Mesendoderm (in vitro differentiated cells): ENCODE measurements at regions not wholly inside any gene's neighbourhood (a gene's known extent, or its start where the extent isn't known, plus 50 kb on each side); places are given as distances from the start of the nearest gene placed in this dataset.
A peak's percentile ranks its signal among the peaks of the same experiment; 100 is the strongest.

ENCODE experiments used
- DNase-seq: peaks from one replicate; pipeline ENCODE4 v3.0.0; 2013
- H2AK5ac ChIP-seq: 2 replicates; pipeline ENCODE4 v1.6.1; 2013; ENCODE audit warnings: low read length, inconsistent platforms
- H2BK120ac ChIP-seq: 2 replicates; pipeline ENCODE4 v1.6.1; 2013; ENCODE audit warnings: low read depth, mild to moderate bottlenecking, low read length, moderate library complexity, mixed read lengths
- H2BK15ac ChIP-seq: replicated peaks from 2 replicates; pipeline ENCODE4 v1.6.1; 2013; ENCODE audit warnings: low read depth, mild to moderate bottlenecking, moderate library complexity
- H2BK5ac ChIP-seq: 2 replicates; pipeline ENCODE4 v1.6.1; 2013; ENCODE audit warnings: low read length, inconsistent platforms
- H3K18ac ChIP-seq: 2 replicates; pipeline ENCODE4 v1.6.1; 2013; ENCODE audit warnings: mild to moderate bottlenecking, low read length, mixed read lengths
- H3K23ac ChIP-seq: one replicate; pipeline ENCODE4 v1.6.1; 2013; ENCODE audit warnings: low read length
- H3K27ac ChIP-seq: 2 replicates; pipeline ENCODE4 v1.5.1; 2013; ENCODE audit warnings: low read depth, mild to moderate bottlenecking, inconsistent platforms, low read length, moderate library complexity
- H3K27me3 ChIP-seq: 2 replicates; pipeline ENCODE4 v1.6.1; 2013; ENCODE audit warnings: low read length, control low read depth, mild to moderate bottlenecking, inconsistent platforms; ENCODE audit not compliant: insufficient read depth, poor library complexity
- H3K36me3 ChIP-seq: 2 replicates; pipeline ENCODE4 v1.6.1; 2013; ENCODE audit warnings: low read length, inconsistent platforms; ENCODE audit not compliant: control insufficient read depth, insufficient read depth
- H3K4ac ChIP-seq: one replicate; pipeline ENCODE4 v1.6.1; 2013; ENCODE audit warnings: low read depth, mild to moderate bottlenecking, low read length, moderate library complexity
- H3K4me1 ChIP-seq: 2 replicates; pipeline ENCODE4 v1.6.1; 2013; ENCODE audit warnings: low read depth, low read length, inconsistent platforms; ENCODE audit not compliant: control insufficient read depth
- H3K4me2 ChIP-seq: 2 replicates; pipeline ENCODE4 v1.6.1; 2013; ENCODE audit warnings: low read length
- H3K4me3 ChIP-seq: 2 replicates; pipeline ENCODE4 v1.5.1; 2013; ENCODE audit warnings: mild to moderate bottlenecking, low read length
- H3K56ac ChIP-seq: one replicate; pipeline ENCODE4 v1.6.1; 2013; ENCODE audit warnings: low read length
- H3K79me1 ChIP-seq: 2 replicates; pipeline ENCODE4 v1.6.1; 2013; ENCODE audit warnings: low read length, inconsistent platforms
- H3K79me2 ChIP-seq: 2 replicates; pipeline ENCODE4 v1.6.1; 2013; ENCODE audit warnings: mild to moderate bottlenecking, low read length; ENCODE audit not compliant: control insufficient read depth, insufficient read depth
- H3K9ac ChIP-seq: 2 replicates; pipeline ENCODE4 v1.6.1; 2013; ENCODE audit warnings: low read length, inconsistent platforms
- H4K5ac ChIP-seq: one replicate; pipeline ENCODE4 v1.6.1; 2013; ENCODE audit warnings: low read length
- H4K8ac ChIP-seq: one replicate; pipeline ENCODE4 v1.6.1; 2013; ENCODE audit warnings: low read depth, mild to moderate bottlenecking, control low read depth, low read length, moderate library complexity
- WGBS: extraction: QIAGEN DNeasy Blood & Tissue Kit; methylation state at CpG from one replicate; pipeline ENCODE4 v1.1.7; 2013; ENCODE audit warnings: low lambda C conversion rate, missing lambda C conversion rate; ENCODE audit not compliant: insufficient coverage; ENCODE audit errors: extremely low coverage; 5-methylcytosine and 5-hydroxymethylcytosine counted together

- Histone ChIP-seq H3K23ac (no peak overlapping the region), H3K4me3 (no peak overlapping the region), H3K4ac (no peak overlapping the region), H3K36me3 (no peaks in the 10 kb centered on the region), H3K4me2 (no peak overlapping the region), H3K18ac (no peak overlapping the region), H2AK5ac (no peak overlapping the region), H3K79me2 (no peaks in the 10 kb centered on the region), H2BK5ac (no peak overlapping the region), H2BK15ac (no peak overlapping the region), H3K27me3 (no peaks in the 10 kb centered on the region), H3K27ac (no peak overlapping the region), H3K9ac (no peak overlapping the region), H3K56ac (no peak overlapping the region), H2BK120ac (no peak overlapping the region), H3K4me1 (no peaks in the 10 kb centered on the region), H4K5ac (no peak overlapping the region), H4K8ac (no peak overlapping the region), H3K79me1 (no peaks in the 10 kb centered on the region)
- no peak for DNase-seq
- WGBS: no CpG with 5 or more reads among the region's 4 CpGs
These were observed 1045.8 kb downstream of the CNTNAP5 start for GRCh38 chr2:125070726-125071505.

GRCh38 chr2:125073440-125073839, 1048.4 kb downstream of the CNTNAP5 start:
- Histone ChIP-seq H2BK5ac (no peak overlapping the region), H3K56ac (no peak overlapping the region), H3K27me3 (no peaks in the 10 kb centered on the region), H3K4me2 (no peak overlapping the region), H3K79me1 (no peaks in the 10 kb centered on the region), H3K36me3 (no peaks in the 10 kb centered on the region), H3K4me3 (no peak overlapping the region), H3K9ac (no peak overlapping the region), H2BK15ac (no peak overlapping the region), H3K18ac (no peak overlapping the region), H3K4me1 (no peaks in the 10 kb centered on the region), H3K23ac (no peak overlapping the region), H4K5ac (no peak overlapping the region), H2AK5ac (no peak overlapping the region), H2BK120ac (no peak overlapping the region), H3K4ac (no peak overlapping the region), H4K8ac (no peak overlapping the region), H3K79me2 (no peaks in the 10 kb centered on the region), H3K27ac (no peak overlapping the region)
- WGBS: no CpG with 5 or more reads among the region's 3 CpGs
- DNase-seq: peak; percentile 5

- H3K36me3 ChIP-seq: no peaks in the 10 kb centered on the region
- H3K4me1 ChIP-seq: no peaks in the 10 kb centered on the region
- H3K79me1 ChIP-seq: no peaks in the 10 kb centered on the region
- no peak overlapping the region for H3K4ac ChIP-seq
- H3K4me2 ChIP-seq: no peak overlapping the region
- WGBS: no CpG with 5 or more reads among the region's 1 CpG
- no peak overlapping the region for H3K4me3 ChIP-seq
- no peak overlapping the region for H2AK5ac ChIP-seq
- no peak overlapping the region for H3K23ac ChIP-seq
- H3K9ac ChIP-seq: no peak overlapping the region
- no peaks in the 10 kb centered on the region for H3K27me3 ChIP-seq
- H3K56ac ChIP-seq: no peak overlapping the region
- no peak overlapping the region for H3K27ac ChIP-seq
- H2BK15ac ChIP-seq: no peak overlapping the region
- H4K5ac ChIP-seq: no peak overlapping the region
- no peak overlapping the region for H4K8ac ChIP-seq
- no peak overlapping the region for H2BK120ac ChIP-seq
- no peak overlapping the region for H3K18ac ChIP-seq
- H3K79me2 ChIP-seq: no peaks in the 10 kb centered on the region
- no peak for DNase-seq
- no peak overlapping the region for H2BK5ac ChIP-seq
These were observed 1060.8 kb downstream of the CNTNAP5 start for GRCh38 chr2:125085904-125086303.

- H3K4ac ChIP-seq: no peak overlapping the region
- no peak overlapping the region for H3K18ac ChIP-seq
- no peak overlapping the region for H4K5ac ChIP-seq
- no peak overlapping the region for H2BK120ac ChIP-seq
- WGBS: 100% methylated on average over 1 of the region's 5 CpGs
- H3K23ac ChIP-seq: no peak overlapping the region
- no peak overlapping the region for H3K4me2 ChIP-seq
- no peak overlapping the region for H2AK5ac ChIP-seq
- no peak overlapping the region for H2BK15ac ChIP-seq
- H3K36me3 ChIP-seq: no peaks in the 10 kb centered on the region
- DNase-seq: no peak
- H3K56ac ChIP-seq: no peak overlapping the region
- no peaks in the 10 kb centered on the region for H3K27me3 ChIP-seq
- no peaks in the 10 kb centered on the region for H3K79me1 ChIP-seq
- H2BK5ac ChIP-seq: no peak overlapping the region
- no peak overlapping the region for H3K27ac ChIP-seq
- H3K4me3 ChIP-seq: no peak overlapping the region
- H3K79me2 ChIP-seq: no peaks in the 10 kb centered on the region
- no peaks in the 10 kb centered on the region for H3K4me1 ChIP-seq
- no peak overlapping the region for H4K8ac ChIP-seq
- H3K9ac ChIP-seq: no peak overlapping the region
These were observed 1061.5 kb downstream of the CNTNAP5 start for GRCh38 chr2:125086313-125087184.

- no peak overlapping the region for H3K27ac ChIP-seq
- H3K4me1 ChIP-seq: no peaks in the 10 kb centered on the region
- no peak overlapping the region for H3K23ac ChIP-seq
- no peak overlapping the region for H3K4ac ChIP-seq
- no peak for DNase-seq
- no peak overlapping the region for H2BK15ac ChIP-seq
- H3K18ac ChIP-seq: no peak overlapping the region
- no peak overlapping the region for H4K5ac ChIP-seq
- no peak overlapping the region for H4K8ac ChIP-seq
- 100% methylated on average over 1 of the region's 4 CpGs for WGBS
- no peak overlapping the region for H2BK120ac ChIP-seq
- no peaks in the 10 kb centered on the region for H3K79me2 ChIP-seq
- no peaks in the 10 kb centered on the region for H3K36me3 ChIP-seq
- H3K4me2 ChIP-seq: no peak overlapping the region
- H2BK5ac ChIP-seq: no peak overlapping the region
- H3K9ac ChIP-seq: no peak overlapping the region
- H3K27me3 ChIP-seq: no peaks in the 10 kb centered on the region
- no peak overlapping the region for H2AK5ac ChIP-seq
- H3K4me3 ChIP-seq: no peak overlapping the region
- H3K79me1 ChIP-seq: no peaks in the 10 kb centered on the region
- H3K56ac ChIP-seq: no peak overlapping the region
These were observed 1067.4 kb downstream of the CNTNAP5 start for GRCh38 chr2:125092276-125093009.
